G401.6 (cell line): ENCODE measurements at regions not wholly inside any gene's neighbourhood (a gene's known extent, or its start where the extent isn't known, plus 50 kb on each side); places are given as distances from the start of the nearest gene placed in this dataset.
"Not testable (repeated sequence)": the region's sequence is repeated elsewhere in the genome, so short reads cannot be mapped to it uniquely, and the experiment has no call there.

ENCODE experiments used
- FAIRE-seq: peaks from 2 replicates; lab custom pipeline; 2012; peaks lifted over from hg19 to GRCh38; lab: Jason Lieb, UNC

DNA sequence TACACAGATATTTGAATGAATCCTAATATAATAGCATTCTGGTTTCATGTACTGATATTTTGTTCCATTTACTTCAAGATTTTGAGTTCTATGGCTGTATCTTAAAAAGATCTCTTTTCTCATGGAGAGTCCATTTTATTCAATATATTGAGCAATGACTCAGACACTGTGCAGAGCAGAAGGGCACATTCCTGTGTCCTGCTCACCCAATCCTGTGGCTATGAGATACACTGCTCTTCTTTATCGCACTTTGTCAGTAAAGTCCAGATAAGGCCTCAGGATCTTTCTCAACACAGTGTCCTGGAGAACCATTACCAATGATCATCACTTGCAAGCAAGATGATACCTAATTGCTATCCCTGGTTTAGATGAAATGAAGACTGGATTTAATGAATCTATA lies 155.0 kb downstream of the CYSLTR2 start:
- no peak for FAIRE-seq

- no peak for FAIRE-seq
Measured at GRCh38 chr13:48810013-48810412, 156.3 kb downstream of the CYSLTR2 start.

DNA sequence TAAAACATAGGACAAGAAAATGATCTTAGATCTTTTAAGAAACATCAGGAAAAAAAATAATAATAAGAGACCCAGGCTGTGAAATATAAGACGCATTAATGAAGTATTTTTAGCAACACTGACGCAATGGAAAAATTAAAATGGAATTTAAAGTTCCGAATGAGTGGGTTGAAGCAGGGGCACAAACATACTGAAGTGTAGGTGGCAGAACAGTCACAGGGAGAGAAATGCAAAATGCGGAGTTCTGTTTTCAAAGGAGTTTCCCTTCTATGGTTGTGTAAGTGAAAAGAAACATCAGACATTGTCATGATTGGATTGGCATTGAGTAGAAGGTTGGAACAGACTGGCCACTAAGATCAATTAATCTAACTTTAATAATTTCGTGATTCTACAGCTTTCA lies 159.8 kb downstream of the CYSLTR2 start:
- no peak for FAIRE-seq

DNA sequence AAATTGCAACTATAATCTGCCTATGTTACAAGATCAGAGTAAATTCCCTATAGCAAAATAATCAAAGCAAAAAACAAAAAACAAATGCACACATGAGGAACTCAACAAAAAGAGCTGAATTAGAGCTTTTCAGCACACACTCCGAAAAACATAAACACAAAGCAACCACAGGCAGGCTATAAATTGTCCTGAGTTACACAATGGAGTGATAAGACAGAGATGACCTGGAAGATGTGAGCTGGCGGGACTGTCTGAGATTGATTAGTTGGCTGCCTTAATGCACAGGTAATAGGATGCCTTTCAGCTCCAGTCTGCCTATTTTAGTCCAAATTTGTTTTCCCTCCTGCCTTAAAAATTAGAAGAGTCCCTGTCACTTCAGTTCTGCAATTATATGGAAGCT lies 159.0 kb upstream of the FNDC3A start:
- no peak for FAIRE-seq

GRCh38 chr13:48817166-48817802 lies 158.4 kb upstream of the FNDC3A start:
- no peak for FAIRE-seq

DNA sequence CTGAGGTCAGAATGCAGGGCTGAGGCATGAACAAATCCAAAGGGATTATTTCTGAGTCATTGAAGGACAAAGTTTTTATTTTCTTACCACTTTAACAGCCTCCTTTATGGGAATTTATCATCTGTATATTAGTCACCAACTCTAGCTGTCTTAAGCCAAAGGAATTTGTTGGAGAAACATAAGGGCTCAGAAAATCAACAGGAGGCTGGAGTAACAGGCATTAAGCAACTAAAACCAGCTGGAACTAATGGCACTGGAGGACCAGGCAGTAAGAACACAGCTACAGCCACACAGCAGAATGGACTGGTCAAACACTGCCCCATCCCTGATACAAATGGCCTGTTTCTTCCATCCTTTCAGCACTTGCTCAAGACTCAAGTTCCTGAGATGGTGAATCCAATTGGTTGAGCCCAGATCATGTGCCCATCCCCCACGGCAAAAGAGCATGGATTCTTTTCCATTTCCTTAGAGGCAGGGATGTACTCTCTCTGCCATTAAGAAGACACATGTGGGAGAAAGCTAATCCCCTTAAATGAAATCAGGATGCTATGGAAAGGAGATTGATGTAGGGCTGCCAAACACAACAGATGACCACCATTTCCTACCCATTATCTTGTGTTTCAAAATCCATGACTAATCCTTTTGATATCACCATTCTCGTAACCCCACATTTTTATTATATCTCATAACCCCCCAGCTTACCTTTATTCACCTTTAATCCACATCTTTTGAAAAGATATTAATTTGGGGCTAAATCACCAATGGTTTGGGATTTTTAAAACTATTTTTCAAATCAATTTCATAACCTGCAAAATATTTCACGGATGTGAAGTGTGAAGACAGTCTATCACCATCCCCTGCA lies 157.0 kb upstream of the FNDC3A start:
- FAIRE-seq, result no peak

DNA sequence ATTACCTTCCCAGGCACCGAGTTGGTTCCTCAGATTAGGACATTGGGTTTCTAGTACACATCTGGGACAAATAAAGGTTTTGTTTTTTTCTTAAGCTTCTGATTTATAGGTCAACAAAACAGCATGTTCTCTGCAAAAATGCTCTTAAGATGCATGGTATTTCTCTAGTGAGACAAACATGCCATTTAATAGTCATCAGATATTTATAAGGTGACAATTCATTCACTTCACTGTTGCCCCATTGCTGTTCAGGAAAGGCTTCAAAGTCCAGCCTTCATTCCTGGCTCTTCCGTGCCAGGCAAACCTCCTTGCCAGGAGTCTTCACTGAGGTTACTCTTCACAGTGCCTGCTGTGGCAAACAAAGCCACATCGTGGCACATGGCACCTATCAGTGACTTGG lies 156.3 kb upstream of the FNDC3A start:
- FAIRE-seq, result no peak

- FAIRE-seq, result no peak
Measured at GRCh38 chr13:48819899-48820298, 155.8 kb upstream of the FNDC3A start.

DNA sequence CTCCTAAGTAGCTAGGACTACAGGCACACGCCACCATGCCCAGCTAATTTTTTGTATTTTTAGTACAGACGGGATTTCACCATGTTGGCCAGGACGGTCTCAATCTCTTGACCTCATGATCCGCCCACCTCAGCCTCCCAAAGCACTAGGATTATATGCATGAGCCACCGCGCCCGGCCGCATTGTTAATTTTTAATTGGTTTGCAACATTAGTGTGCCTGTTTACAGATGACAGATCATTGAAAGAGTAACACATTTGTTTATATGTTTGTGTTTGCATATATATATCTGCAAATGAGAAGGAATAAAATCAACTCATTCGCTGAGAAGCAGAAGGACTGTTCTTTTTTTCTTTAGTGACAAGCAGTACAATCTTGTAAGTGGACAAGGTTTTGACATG lies 152.2 kb upstream of the FNDC3A start:
- not testable (repeated sequence) for FAIRE-seq

DNA sequence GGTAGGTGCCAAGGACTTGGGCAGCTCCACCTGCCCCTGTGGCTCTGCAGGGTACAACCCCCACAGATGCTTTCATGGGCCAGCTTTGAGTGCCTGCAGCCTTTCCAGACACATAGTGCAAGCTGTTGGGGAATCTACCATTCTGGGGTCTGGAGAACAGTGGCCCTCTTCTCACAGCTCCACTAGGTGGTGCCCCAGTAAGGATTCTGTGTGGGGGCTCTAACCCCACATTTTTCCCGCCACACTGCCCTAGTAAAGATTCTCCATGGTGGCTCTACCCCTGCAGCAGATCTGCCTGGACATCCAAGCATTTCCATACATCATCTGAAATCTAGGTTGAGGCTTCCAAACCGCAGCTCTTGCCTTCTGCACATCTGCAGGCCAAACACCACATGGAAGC lies 149.7 kb upstream of the FNDC3A start:
- no peak for FAIRE-seq

GRCh38 chr13:48826922-48827454 lies 148.7 kb upstream of the FNDC3A start:
- not testable (repeated sequence) for FAIRE-seq

- no peak for FAIRE-seq
Measured at GRCh38 chr13:48827709-48828108, 148.0 kb upstream of the FNDC3A start.

- FAIRE-seq, result no peak
Measured at GRCh38 chr13:48828962-48829411, 146.7 kb upstream of the FNDC3A start.

DNA sequence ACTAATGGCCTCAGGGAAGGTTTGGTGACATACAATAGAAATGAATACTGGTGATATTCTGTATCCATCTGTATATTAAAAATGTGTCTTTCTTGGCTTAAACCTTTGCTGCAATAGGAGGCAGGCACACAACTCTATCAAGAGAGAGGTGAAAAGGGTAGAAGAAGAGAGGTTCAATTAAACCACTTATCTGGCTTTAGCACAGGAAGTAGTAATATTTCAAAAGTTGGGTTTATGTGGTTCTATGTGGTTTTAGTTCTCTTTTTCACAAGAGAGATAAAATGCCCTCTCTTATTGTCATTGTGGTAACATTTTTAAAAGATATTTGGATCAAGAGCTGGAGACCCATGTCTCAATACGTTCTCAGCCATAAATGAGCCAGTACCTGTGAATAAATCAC lies 146.2 kb upstream of the FNDC3A start:
- FAIRE-seq, result no peak

DNA sequence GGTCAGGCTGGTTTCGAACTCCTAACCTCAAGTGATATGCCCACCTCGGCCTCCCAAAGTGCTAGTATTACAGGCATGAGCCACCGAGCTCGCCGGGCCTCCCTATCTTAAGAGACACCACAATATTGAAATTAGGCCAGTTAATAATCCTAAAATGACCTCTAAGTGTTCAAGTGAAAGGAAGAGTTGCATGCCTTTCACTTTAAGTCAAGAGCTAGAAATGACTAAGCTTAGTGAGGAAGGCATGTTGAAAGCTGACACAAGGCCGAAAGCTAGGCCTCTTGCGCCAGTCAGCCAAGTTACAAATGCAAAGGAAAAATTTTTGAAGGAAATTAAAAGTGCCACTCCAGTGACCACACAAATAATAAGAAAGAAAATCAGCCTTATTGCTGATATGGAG lies 144.5 kb upstream of the FNDC3A start:
- FAIRE-seq, result no peak

DNA sequence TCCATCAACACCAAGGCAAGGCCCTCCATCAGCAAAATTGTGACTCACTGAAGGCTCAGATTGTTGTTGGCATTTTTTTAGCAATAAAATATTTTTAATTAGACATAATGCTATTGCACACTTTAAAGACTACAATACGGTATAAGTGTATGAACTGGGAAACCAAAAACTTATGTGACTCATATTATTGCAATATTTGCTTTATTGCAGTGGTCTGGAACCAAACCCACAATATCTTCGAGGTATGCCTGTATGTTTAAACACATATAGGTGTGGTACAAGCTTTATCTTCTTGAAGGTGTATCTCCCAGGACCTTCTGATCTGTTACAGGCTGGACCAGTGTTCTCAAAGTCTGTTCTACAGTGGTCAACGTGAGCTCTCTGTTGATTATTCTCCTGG lies 142.3 kb upstream of the FNDC3A start:
- FAIRE-seq, result no peak

- not testable (repeated sequence) for FAIRE-seq
Measured at GRCh38 chr13:48835326-48835725, 140.4 kb upstream of the FNDC3A start.

GRCh38 chr13:48838193-48838973 lies 137.3 kb upstream of the FNDC3A start:
- FAIRE-seq, result no peak

GRCh38 chr13:48839171-48839570 lies 136.5 kb upstream of the FNDC3A start:
- no peak for FAIRE-seq

DNA sequence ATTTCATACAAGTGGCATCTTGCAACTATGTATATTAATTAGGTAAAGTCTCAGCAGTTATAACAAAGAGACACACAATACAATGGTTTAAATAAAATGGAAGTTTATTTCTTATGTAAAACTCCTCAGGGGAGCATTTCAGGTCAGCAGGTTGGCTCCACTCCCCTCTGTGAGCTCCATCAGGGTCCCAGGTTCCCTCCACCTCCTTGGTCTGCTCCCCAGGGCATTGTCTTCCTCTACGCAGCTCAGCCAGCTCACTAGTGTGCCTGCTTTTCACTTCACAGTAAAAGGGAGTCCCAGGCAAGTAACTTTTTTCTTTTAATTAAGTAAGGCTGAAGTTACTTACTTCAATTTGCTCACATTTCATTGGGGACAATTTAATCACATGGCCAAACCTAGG lies 135.3 kb upstream of the FNDC3A start:
- FAIRE-seq, result no peak

GRCh38 chr13:48842316-48842715 lies 133.4 kb upstream of the FNDC3A start:
- no peak for FAIRE-seq

- FAIRE-seq, result no peak
Measured at GRCh38 chr13:48843630-48844380, 131.9 kb upstream of the FNDC3A start.
